ENCODE measurements at regions not wholly inside any gene's neighbourhood (a gene's known extent, or its start where the extent isn't known, plus 50 kb on each side); places are given as distances from the start of the nearest gene placed in this dataset.
"Not testable (repeated sequence)": the region's sequence is repeated elsewhere in the genome, so short reads cannot be mapped to it uniquely, and the experiment has no call there.

DNA sequence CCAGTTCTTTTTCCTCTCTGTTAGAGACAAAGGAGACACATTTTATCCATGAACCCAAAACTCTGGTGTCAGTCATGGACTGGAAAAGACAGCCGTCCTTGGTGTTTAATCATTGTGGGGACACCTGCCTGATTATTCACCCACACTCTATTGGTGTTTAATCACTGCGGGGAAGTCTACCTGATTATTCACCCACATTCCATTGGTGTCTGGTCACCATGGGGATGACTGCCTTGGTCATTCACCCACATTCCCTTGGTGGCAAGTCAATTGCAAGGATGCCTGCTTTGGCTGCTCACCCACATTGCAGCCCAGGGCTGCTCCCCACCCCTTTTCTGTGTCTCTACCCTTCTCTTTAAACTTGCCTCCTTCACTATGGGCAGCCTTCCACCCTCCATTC, 589.7 kb upstream of the AMELY start:
- no peak for DNase-seq (ENCODE audit: extremely low read depth, low read depth)
- TF ChIP-seq, protein P1, sequence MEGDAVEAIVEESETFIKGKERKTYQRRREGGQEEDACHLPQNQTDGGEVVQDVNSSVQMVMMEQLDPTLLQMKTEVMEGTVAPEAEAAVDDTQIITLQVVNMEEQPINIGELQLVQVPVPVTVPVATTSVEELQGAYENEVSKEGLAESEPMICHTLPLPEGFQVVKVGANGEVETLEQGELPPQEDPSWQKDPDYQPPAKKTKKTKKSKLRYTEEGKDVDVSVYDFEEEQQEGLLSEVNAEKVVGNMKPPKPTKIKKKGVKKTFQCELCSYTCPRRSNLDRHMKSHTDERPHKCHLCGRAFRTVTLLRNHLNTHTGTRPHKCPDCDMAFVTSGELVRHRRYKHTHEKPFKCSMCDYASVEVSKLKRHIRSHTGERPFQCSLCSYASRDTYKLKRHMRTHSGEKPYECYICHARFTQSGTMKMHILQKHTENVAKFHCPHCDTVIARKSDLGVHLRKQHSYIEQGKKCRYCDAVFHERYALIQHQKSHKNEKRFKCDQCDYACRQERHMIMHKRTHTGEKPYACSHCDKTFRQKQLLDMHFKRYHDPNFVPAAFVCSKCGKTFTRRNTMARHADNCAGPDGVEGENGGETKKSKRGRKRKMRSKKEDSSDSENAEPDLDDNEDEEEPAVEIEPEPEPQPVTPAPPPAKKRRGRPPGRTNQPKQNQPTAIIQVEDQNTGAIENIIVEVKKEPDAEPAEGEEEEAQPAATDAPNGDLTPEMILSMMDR (IDR thresholded peaks at IDR 0.05; ENCODE audit: low read depth, low read length, missing control alignments), result no peak
- no peak overlapping the region for H3K4me3 ChIP-seq (replicated peaks; ENCODE audit: low read depth, low read length)

DNA sequence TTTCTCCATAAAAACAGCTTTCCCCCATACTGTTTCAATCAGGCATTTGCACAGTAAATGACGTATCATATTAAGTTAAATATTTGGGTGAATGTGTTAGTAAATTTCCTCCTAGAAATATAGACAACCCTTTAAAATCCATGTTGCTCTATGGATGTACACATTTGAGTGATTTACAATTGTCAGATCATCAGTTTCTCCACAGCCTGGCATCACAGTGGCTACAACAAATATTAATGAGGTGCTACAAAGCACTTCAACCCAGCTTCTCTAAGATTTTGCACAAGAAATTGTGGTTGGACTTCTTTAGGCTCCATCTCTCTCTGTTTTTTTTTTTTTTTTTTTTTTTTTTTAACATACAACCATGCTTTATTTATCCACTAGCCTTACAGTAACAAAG, 584.4 kb upstream of the AMELY start:
- TF ChIP-seq, protein P1 (IDR thresholded peaks at IDR 0.05; ENCODE audit: low read depth, low read length, missing control alignments), result no peak
- H3K4me3 ChIP-seq (replicated peaks; ENCODE audit: low read depth, low read length), result no peak overlapping the region
- DNase-seq (ENCODE audit: extremely low read depth, low read depth), result no peak

DNA sequence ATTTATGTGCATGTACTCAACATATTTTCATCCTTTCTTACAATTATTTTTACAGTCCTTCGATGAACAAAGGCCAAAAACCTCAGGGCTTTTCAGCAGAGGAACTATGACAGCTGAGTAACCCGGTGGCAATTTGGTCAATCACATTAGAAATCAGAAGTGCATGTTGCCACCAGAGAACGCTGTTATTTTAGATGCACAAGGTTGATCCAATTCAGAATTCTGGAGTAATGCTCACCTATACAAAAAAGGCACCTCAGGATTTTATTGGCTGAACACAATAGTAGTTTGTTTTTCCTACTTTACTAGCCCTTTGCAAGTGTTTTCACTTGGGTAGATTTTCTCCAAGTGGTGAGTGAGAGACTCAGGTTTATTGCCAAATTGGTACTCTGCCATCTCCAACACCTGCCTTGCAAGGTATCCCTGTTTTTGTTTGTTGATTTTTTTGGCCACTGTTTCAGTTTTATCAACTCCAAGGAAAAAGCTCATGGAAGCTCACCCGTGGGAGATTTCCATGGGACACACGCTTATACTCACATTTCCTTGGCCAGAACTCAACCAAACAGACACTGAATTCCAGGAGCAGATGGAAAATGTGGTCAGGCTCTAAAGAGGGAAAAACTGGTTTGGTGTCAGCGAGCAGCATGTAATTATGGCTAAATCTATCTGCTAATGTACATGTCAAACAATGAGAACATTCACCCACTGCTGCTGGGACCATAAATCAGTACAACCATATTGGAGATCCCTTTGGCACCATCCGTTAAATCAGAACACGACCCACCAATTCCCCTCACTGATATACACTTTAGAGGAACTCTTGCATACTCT, 573.1 kb upstream of the AMELY start:
- H3K4me3 ChIP-seq (replicated peaks; ENCODE audit: low read depth, low read length); DNase-seq (ENCODE audit: extremely low read depth, low read depth): not testable (repeated sequence)

DNA sequence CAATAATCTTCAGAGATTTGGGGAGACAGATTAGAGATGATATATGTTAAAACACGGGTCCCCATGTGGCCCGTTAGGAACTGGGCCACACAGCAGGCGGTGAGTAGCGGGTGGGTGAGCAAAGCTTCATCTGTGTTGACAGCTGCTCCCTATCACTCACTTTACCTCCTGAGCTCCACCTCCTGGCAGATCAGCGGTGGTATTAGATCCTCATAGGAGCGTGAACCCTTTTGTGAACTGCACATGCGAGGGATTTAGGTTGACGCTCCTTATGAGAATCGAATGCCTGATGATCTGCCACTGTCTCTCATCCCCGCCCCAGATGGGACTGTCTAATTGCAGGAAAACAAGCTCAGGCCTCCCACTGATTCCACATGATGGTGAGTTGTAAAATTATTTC, 560.4 kb upstream of the AMELY start:
- TF ChIP-seq, protein P1 (IDR thresholded peaks at IDR 0.05; ENCODE audit: low read depth, low read length, missing control alignments), result no peak
- no peak for DNase-seq (ENCODE audit: extremely low read depth, low read depth)
- no peak overlapping the region for H3K4me3 ChIP-seq (replicated peaks; ENCODE audit: low read depth, low read length)

DNA sequence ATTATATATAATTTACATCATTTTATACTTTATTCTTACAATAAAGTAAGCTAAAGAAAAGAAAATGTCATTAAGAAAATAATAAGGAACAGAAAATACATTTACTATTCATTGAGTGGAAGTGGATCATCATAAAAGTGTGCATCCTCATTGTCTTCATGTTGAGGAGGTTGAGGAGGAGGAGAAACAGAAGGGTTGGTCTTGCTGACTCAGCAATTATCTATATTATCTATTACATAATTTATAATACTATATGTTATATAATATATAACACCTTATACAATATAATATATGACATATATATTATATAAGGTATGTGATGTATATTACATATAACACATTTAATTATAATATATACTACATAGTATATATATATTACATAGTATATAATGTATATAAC, 558.5 kb upstream of the AMELY start:
- TF ChIP-seq, protein P1 (IDR thresholded peaks at IDR 0.05; ENCODE audit: low read depth, low read length, missing control alignments), result no peak
- H3K4me3 ChIP-seq (replicated peaks; ENCODE audit: low read depth, low read length), result no peak overlapping the region
- no peak for DNase-seq (ENCODE audit: extremely low read depth, low read depth)

DNA sequence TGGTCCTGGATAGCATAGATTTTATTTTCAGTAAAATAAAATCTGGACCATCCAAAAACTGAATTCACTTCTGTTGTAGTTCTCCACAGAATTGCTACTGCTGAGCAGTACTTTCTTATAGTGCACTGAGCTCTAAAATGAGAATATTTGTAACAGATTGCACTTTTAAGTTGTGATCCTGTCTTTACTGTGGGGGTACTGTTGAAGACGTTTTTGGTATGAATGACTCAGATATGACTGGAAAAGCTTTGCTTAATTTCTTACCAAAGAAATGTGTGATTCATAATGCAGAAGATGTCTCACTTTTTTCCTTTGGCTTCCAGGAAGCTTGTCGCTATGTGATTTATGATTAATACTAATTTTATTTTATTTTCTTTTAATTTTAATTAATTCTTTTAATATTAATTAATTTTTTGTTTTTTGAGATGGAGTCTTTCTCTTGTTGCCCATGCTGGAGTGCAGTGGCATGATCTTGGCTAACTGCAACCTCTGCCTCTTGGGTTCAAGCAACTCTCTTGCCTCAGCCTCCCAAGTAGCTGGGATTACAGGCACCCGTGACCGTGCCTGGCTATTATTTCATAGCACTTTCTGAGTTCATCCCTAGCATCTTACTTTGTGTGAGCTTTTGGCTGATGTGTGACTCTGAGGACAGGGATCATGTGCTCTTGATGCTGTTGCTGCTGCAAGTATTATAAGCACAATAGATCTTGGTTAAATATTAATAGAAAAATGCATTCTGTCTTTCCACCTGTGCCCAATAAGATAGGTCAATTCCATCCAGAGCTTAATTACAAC, 557.6 kb upstream of the AMELY start:
- no peak for DNase-seq (ENCODE audit: extremely low read depth, low read depth)
- H3K4me3 ChIP-seq (replicated peaks; ENCODE audit: low read depth, low read length), result no peak overlapping the region
- TF ChIP-seq, protein P1 (IDR thresholded peaks at IDR 0.05; ENCODE audit: low read depth, low read length, missing control alignments), result no peak

DNA sequence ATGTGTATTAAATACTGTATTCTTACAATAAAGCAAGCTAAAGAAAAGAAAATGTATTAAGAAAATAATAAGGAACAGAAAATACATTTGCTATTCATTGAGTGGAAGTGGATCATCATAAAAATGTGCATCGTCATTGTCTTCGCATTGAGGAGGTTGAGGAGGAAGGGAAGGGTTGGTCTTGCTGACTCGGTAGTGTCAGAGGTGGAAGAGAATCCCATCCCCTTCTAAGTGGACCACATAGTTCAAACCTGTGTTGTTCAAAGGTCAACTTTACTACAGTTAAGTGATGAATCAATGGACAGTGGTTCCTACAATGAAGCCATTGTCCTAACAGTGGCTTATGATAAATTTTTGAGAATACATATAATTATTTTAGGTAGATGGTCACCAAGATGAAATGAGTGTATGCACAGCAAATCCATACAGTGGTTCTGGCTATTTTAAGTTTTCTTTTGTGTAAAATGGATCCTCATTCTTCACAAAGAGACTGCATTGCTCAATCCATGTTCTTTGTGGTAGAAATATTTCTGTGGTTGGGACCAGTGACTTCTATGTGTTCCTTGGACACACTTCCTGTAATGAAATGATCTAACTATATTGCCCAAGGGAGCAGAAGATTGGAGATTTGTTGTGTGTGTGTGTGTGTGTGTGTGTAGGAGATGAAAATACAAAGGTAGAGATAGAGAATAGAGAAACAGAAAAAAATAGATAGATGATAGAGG, 556.4 kb upstream of the AMELY start:
- no peak for DNase-seq (ENCODE audit: extremely low read depth, low read depth)
- TF ChIP-seq, protein P1 (IDR thresholded peaks at IDR 0.05; ENCODE audit: low read depth, low read length, missing control alignments), result no peak
- no peak overlapping the region for H3K4me3 ChIP-seq (replicated peaks; ENCODE audit: low read depth, low read length)
